GM12875 (cell line): ENCODE measurements at regions not wholly inside any gene's neighbourhood (a gene's known extent, or its start where the extent isn't known, plus 50 kb on each side); places are given as distances from the start of the nearest gene placed in this dataset.

Source experiments
- H3K4me3 ChIP-seq: one replicate; pipeline ENCODE4 v1.5.1; 2011; ENCODE audit warnings: low read depth, low read length, control low read depth
- CTCF ChIP-seq: IDR thresholded peaks from 2 replicates; pipeline ENCODE4 v1.5.1; 2011; ENCODE audit warnings: low read depth, mild to moderate bottlenecking, control low read depth, inconsistent platforms, low read length, moderate library complexity, borderline replicate concordance; ENCODE audit not compliant: insufficient read depth

- no peak for TF ChIP-seq CTCF
- H3K4me3 ChIP-seq: no peak overlapping the region
Measured at GRCh38 chr9:84478996-84479395, 138.4 kb upstream of the SLC28A3 start.

- H3K4me3 ChIP-seq: no peak overlapping the region
- TF ChIP-seq CTCF: no peak
Measured at GRCh38 chr9:84480071-84480470, 139.5 kb upstream of the SLC28A3 start.

GRCh38 chr9:84481231-84481630, 140.7 kb upstream of the SLC28A3 start:
- H3K4me3 ChIP-seq: no peak overlapping the region
- no peak for TF ChIP-seq CTCF

GRCh38 chr9:84481636-84482218, 141.2 kb upstream of the SLC28A3 start:
- TF ChIP-seq CTCF: no peak
- H3K4me3 ChIP-seq: no peak overlapping the region

DNA sequence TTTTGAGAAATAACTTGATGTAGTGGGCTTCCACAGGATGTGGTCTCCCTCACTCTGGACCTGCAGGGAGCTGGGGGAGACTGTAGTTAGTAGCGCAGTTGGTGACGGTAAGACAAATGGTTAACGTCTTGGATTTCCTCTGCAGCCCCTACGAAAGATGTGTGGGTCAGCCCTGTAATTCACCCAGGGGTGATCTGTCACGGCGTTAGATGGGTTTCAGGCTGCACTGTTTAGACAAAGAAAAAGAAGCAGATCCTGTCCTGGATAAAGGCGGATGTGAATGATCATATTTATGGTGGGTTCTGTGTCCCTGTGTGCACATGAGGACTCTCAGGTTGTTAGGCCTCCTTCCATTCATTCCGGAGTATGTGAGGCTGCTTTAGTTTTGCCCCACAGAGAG, 142.0 kb upstream of the SLC28A3 start:
- no peak for TF ChIP-seq CTCF
- H3K4me3 ChIP-seq: no peak overlapping the region

DNA sequence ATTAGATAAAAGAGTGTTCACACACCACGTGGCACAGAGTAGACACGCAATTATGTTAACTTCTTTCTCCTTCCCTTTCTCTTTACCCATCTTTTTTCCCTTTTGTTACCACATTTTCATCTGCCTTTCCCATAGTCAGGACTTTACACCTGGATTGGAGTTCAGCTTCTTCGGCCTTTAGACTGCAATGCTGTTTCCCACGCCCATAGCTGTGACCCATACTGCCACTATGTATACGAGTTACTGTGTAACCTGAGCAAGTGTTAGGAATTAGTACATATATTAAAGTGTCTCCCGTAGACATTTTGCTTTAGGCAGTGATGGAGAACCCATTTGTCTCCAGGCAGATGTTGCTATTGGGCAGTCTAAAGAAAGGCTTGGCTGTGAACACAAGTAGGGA, 143.6 kb upstream of the SLC28A3 start:
- no peak overlapping the region for H3K4me3 ChIP-seq
- TF ChIP-seq CTCF: no peak

GRCh38 chr9:84485539-84485938, 145.0 kb upstream of the SLC28A3 start:
- no peak for TF ChIP-seq CTCF
- H3K4me3 ChIP-seq: no peak overlapping the region
